Neural cell (in vitro differentiated cells): ENCODE measurements at regions not wholly inside any gene's neighbourhood (a gene's known extent, or its start where the extent isn't known, plus 50 kb on each side); places are given as distances from the start of the nearest gene placed in this dataset.

Experiments used
- H2AFZ ChIP-seq: fragments of 200-600, 300-800 bp; sonication (generic), shearing (Covaris generic); 2 replicates; pipeline ENCODE4 v1.6.0; 2014; ENCODE audit warnings: low read depth, mild to moderate bottlenecking, antibody characterized with exemption, low read length, moderate library complexity
- H3F3A ChIP-seq: fragments of 200-600 bp; shearing (Covaris generic); 2 replicates; pipeline ENCODE4 v1.6.1; 2016; ENCODE audit warnings: mild to moderate bottlenecking, moderate library complexity, mixed read lengths, antibody characterized with exemption, low read length; ENCODE audit not compliant: insufficient read depth, poor library complexity, severe bottlenecking
- H3K27ac ChIP-seq: fragments of 200-600, 300-800 bp; sonication (generic), shearing (Covaris generic); 2 replicates; pipeline ENCODE4 v1.5.1; 2014; ENCODE audit warnings: mild to moderate bottlenecking, low read length, moderate library complexity
- H3K27me3 ChIP-seq: fragments of 300-800, 200-600 bp; sonication (generic), shearing (Covaris generic); 2 replicates; pipeline ENCODE4 v1.6.0; 2014; ENCODE audit warnings: mild to moderate bottlenecking, low read depth, low read length, moderate library complexity; ENCODE audit not compliant: insufficient read depth
- H3K36me3 ChIP-seq: fragments of 300-800, 200-600 bp; sonication (generic), shearing (Covaris generic); 2 replicates; pipeline ENCODE4 v1.5.1; 2014; ENCODE audit warnings: mild to moderate bottlenecking, antibody characterized with exemption, low read length, moderate library complexity; ENCODE audit not compliant: insufficient read depth
- H3K4me2 ChIP-seq: fragments of 300-800, 200-600 bp; sonication (generic), shearing (Covaris generic); 2 replicates; pipeline ENCODE4 v1.6.0; 2014; ENCODE audit warnings: mild to moderate bottlenecking, low read length
- H3K4me3 ChIP-seq: fragments of 300-800, 200-600 bp; sonication (generic), shearing (Covaris generic); 2 replicates; pipeline ENCODE4 v1.5.1; 2014; ENCODE audit warnings: mild to moderate bottlenecking, low read length, moderate library complexity
- H3K79me2 ChIP-seq: fragments of 200-600 bp; shearing (Covaris generic); replicated peaks from 2 replicates; pipeline ENCODE4 v1.6.0; 2014; ENCODE audit warnings: mild to moderate bottlenecking, low read length, moderate library complexity; ENCODE audit not compliant: insufficient read depth
- H3K9ac ChIP-seq: fragments of 300-800, 200-600 bp; sonication (generic), shearing (Covaris generic); 2 replicates; pipeline ENCODE4 v1.6.1; 2016; ENCODE audit warnings: mild to moderate bottlenecking, low read length, mixed read lengths
- H3K9me2 ChIP-seq: fragments of 200-600 bp; shearing (Covaris generic); 2 replicates; pipeline ENCODE4 v1.6.1; 2016; ENCODE audit warnings: mild to moderate bottlenecking, low read length, mixed read lengths; ENCODE audit not compliant: insufficient read depth
- H3K9me3 ChIP-seq: fragments of 200-600, 300-800 bp; sonication (generic), shearing (Covaris generic); 2 replicates; pipeline ENCODE4 v1.6.1; 2016; ENCODE audit warnings: mild to moderate bottlenecking, mixed run types, low read length, moderate library complexity, mixed read lengths
- H4K20me1 ChIP-seq: fragments of 200-600 bp; shearing (Covaris generic); 2 replicates; pipeline ENCODE4 v1.6.1; 2016; ENCODE audit warnings: mild to moderate bottlenecking, mixed run types; ENCODE audit not compliant: insufficient read depth
- CTCF ChIP-seq: fragments of 450-650 bp; IDR thresholded peaks from 2 replicates; pipeline ENCODE4 v1.5.1; 2014; ENCODE audit warnings: antibody characterized with exemption, mild to moderate bottlenecking, moderate library complexity; ENCODE audit not compliant: poor library complexity, severe bottlenecking
- EP300 ChIP-seq: fragments of 450-650 bp; conservative IDR thresholded peaks from 2 replicates; pipeline ENCODE4 v1.6.1; 2014; ENCODE audit warnings: antibody characterized with exemption, mild to moderate bottlenecking, moderate library complexity; ENCODE audit not compliant: poor library complexity, severe bottlenecking
- EZH2 ChIP-seq: fragments of 200-600, 300-800 bp; shearing (Covaris generic), sonication (generic); IDR thresholded peaks from 2 replicates; pipeline ENCODE4 v1.6.1; 2014; ENCODE audit warnings: antibody characterized with exemption, low read length, borderline replicate concordance, mild to moderate bottlenecking; ENCODE audit not compliant: insufficient read depth, poor library complexity, severe bottlenecking
- MXI1 ChIP-seq: fragments of 450-650 bp; conservative IDR thresholded peaks from 2 replicates; pipeline ENCODE4 v1.6.1; 2014; ENCODE audit warnings: antibody characterized with exemption, mild to moderate bottlenecking; ENCODE audit not compliant: poor library complexity, severe bottlenecking
- POLR2AphosphoS5 ChIP-seq: IDR thresholded peaks from 2 replicates; pipeline ENCODE4 v1.6.1; 2012
- RAD21 ChIP-seq: fragments of 450-650 bp; conservative IDR thresholded peaks from 2 replicates; pipeline ENCODE4 v1.6.1; 2014; ENCODE audit warnings: antibody characterized with exemption, mild to moderate bottlenecking, moderate library complexity
- REST ChIP-seq: IDR thresholded peaks from 2 replicates; pipeline ENCODE4 v1.6.1; 2012; ENCODE audit warnings: borderline replicate concordance
- SMC3 ChIP-seq: fragments of 450-650 bp; conservative IDR thresholded peaks from 2 replicates; pipeline ENCODE4 v1.6.1; 2014; ENCODE audit warnings: antibody characterized with exemption, mild to moderate bottlenecking, moderate library complexity; ENCODE audit not compliant: poor library complexity
- TAF1 ChIP-seq: IDR thresholded peaks from 2 replicates; pipeline ENCODE4 v1.6.1; 2012; ENCODE audit warnings: low read depth

GRCh38 chr18:24935896-24936295, 416.1 kb downstream of the ZNF521 start:
- no peaks in the 10 kb centered on the region for H3K9me3 ChIP-seq
- no peaks in the 10 kb centered on the region for H3K79me2 ChIP-seq
- TF ChIP-seq TAF1 (no peak), POLR2AphosphoS5 (peak; percentile 27)
- no peak overlapping the region for H3K9ac ChIP-seq
- no peaks in the 10 kb centered on the region for H3K36me3 ChIP-seq
- H3K4me2 ChIP-seq, result no peak overlapping the region
- H4K20me1 ChIP-seq, result no peaks in the 10 kb centered on the region
- no peak overlapping the region for H2AFZ ChIP-seq
- H3K27ac ChIP-seq, result no peak overlapping the region
- H3F3A ChIP-seq, result no peaks in the 10 kb centered on the region
- no peak overlapping the region for H3K4me3 ChIP-seq
- no peaks in the 10 kb centered on the region for H3K9me2 ChIP-seq
- H3K27me3 ChIP-seq, result no peaks in the 10 kb centered on the region

GRCh38 chr18:24936691-24937090, 415.3 kb downstream of the ZNF521 start:
- Histone ChIP-seq H3K27me3 (no peaks in the 10 kb centered on the region), H3K4me3 (no peak overlapping the region), H3K36me3 (no peaks in the 10 kb centered on the region), H3K4me2 (no peak overlapping the region), H3K27ac (no peak overlapping the region), H2AFZ (no peak overlapping the region), H3F3A (no peaks in the 10 kb centered on the region), H4K20me1 (no peaks in the 10 kb centered on the region), H3K9me3 (no peaks in the 10 kb centered on the region), H3K9me2 (no peaks in the 10 kb centered on the region), H3K79me2 (no peaks in the 10 kb centered on the region), H3K9ac (no peak overlapping the region)
- TF ChIP-seq SMC3 (no peak), CTCF (no peak), POLR2AphosphoS5 (no peak), MXI1 (no peak), RAD21 (no peak), TAF1 (no peak), REST (no peak), EZH2 (no peak), EP300 (no peak)

DNA sequence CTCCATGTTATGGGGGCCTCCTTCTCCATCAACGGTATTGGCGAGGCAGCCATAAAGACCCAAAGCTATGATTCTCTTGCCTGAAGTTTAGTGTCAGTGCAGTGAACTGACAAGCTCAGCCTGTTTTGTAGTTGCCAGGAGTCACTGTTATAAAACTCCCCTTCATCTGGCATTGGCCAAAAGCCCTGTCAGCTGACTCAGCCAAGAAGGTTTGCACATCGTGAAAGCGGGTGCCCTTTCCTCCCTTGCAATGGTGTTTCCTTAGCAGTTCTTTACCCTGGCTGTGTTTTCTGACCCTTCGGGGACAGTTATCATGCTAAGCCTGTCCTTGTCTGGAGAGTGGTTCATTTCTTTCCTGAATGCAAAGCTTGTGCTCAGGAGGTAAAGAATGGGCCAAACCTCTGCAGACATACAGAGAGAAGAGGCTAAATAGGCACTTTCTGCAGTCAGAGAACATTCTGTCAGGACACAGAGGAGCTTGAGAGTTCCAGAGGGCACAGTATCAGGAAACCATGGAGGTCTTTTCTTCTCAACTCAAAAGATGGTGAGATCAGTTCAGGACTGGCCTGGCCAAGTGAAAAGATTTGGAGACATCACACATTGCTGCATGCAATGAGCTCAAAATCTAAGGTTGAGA, 414.2 kb downstream of the ZNF521 start:
- no peak overlapping the region for H3K27ac ChIP-seq
- H3F3A ChIP-seq, result no peaks in the 10 kb centered on the region
- H3K9me2 ChIP-seq, result no peaks in the 10 kb centered on the region
- no peaks in the 10 kb centered on the region for H3K27me3 ChIP-seq
- H3K4me2 ChIP-seq, result no peak overlapping the region
- H3K9ac ChIP-seq, result no peak overlapping the region
- H4K20me1 ChIP-seq, result no peaks in the 10 kb centered on the region
- H3K79me2 ChIP-seq, result no peaks in the 10 kb centered on the region
- TF ChIP-seq CTCF, result no peak
- no peak for TF ChIP-seq REST
- TF ChIP-seq POLR2AphosphoS5, result no peak
- TF ChIP-seq EZH2, result no peak
- TF ChIP-seq SMC3, result no peak
- TF ChIP-seq TAF1, result no peak
- no peak for TF ChIP-seq RAD21
- no peak for TF ChIP-seq MXI1
- H2AFZ ChIP-seq, result no peak overlapping the region
- no peaks in the 10 kb centered on the region for H3K9me3 ChIP-seq
- H3K4me3 ChIP-seq, result no peak overlapping the region
- H3K36me3 ChIP-seq, result no peaks in the 10 kb centered on the region
